HG03280 (cell line): ENCODE measurements at regions not wholly inside any gene's neighbourhood (a gene's known extent, or its start where the extent isn't known, plus 50 kb on each side); places are given as distances from the start of the nearest gene placed in this dataset.
"Not testable (repeated sequence)": the region's sequence is repeated elsewhere in the genome, so short reads cannot be mapped to it uniquely, and the experiment has no call there.

Experiments used
- ATAC-seq: cut with Tn5 transposase; IDR thresholded peaks from one replicate; pipeline ENCODE4 v1.9.1; 2021; ENCODE audit warnings: mild to moderate bottlenecking, moderate library complexity; ENCODE audit not compliant: unreplicated experiment

- ATAC-seq: no peak
Observed at GRCh38 chrX:42832764-42833549, 55.0 kb upstream of the PPP1R2C start.

GRCh38 chrX:42833550-42833940, 55.6 kb upstream of the PPP1R2C start:
- ATAC-seq: not testable (repeated sequence)

- ATAC-seq: no peak
Observed at GRCh38 chrX:42837101-42837726, 59.3 kb upstream of the PPP1R2C start.

- ATAC-seq: no peak
Observed at GRCh38 chrX:42837747-42838146, 59.8 kb upstream of the PPP1R2C start.

- no peak for ATAC-seq
Observed at GRCh38 chrX:42839632-42840031, 61.7 kb upstream of the PPP1R2C start.

- no peak for ATAC-seq
Observed at GRCh38 chrX:42846741-42847140, 68.8 kb upstream of the PPP1R2C start.

- ATAC-seq: no peak
Observed at GRCh38 chrX:42855259-42855658, 77.3 kb upstream of the PPP1R2C start.

GRCh38 chrX:42857766-42858165, 79.8 kb upstream of the PPP1R2C start:
- ATAC-seq: no peak

- no peak for ATAC-seq
Observed at GRCh38 chrX:42869011-42869410, 91.0 kb upstream of the PPP1R2C start.

- peak; percentile 87 for ATAC-seq
Observed at GRCh38 chrX:42869659-42870476, 91.9 kb upstream of the PPP1R2C start.

- ATAC-seq: no peak
Observed at GRCh38 chrX:42886519-42886918, 108.6 kb upstream of the PPP1R2C start.

GRCh38 chrX:42900947-42901346, 123.0 kb upstream of the PPP1R2C start:
- no peak for ATAC-seq

GRCh38 chrX:42902513-42902912, 124.5 kb upstream of the PPP1R2C start:
- ATAC-seq: no peak

GRCh38 chrX:42920752-42921151, 142.8 kb upstream of the PPP1R2C start:
- ATAC-seq: no peak

- ATAC-seq: no peak
Observed at GRCh38 chrX:42930071-42930470, 152.1 kb upstream of the PPP1R2C start.

GRCh38 chrX:42930951-42931350, 153.0 kb upstream of the PPP1R2C start:
- ATAC-seq: no peak

- ATAC-seq: no peak
Observed at GRCh38 chrX:42933187-42933586, 155.2 kb upstream of the PPP1R2C start.

- ATAC-seq: peak; percentile 86
Observed at GRCh38 chrX:42934020-42934726, 156.2 kb upstream of the PPP1R2C start.

GRCh38 chrX:42941671-42942070, 163.7 kb upstream of the PPP1R2C start:
- ATAC-seq: no peak

- peak; percentile 77 for ATAC-seq
Observed at GRCh38 chrX:42943051-42943974, 165.3 kb upstream of the PPP1R2C start.
